GM23338 (cell line): ENCODE measurements at regions not wholly inside any gene's neighbourhood (a gene's known extent, or its start where the extent isn't known, plus 50 kb on each side); places are given as distances from the start of the nearest gene placed in this dataset.

ENCODE experiments used
- EZH2 ChIP-seq: fragments of 200-600 bp; sonication (generic); IDR thresholded peaks from one replicate; pipeline ENCODE4 v1.8.0; 2017; ENCODE audit warnings: antibody characterized with exemption, mild to moderate bottlenecking, low read depth; ENCODE audit not compliant: unreplicated experiment
- TF ChIP-seq, protein P1 (sequence below), 2 experiments: fragments of 200-600 bp in 1 of 2; sonication (generic) in 1 of 2; conservative IDR thresholded peaks; 2 replicates each; pipeline versions ENCODE4 v1.5.1 to v1.6.1; 2016 to 2017; ENCODE audit warnings: antibody characterized with exemption in 2 of 2, low read depth in 2 of 2, mild to moderate bottlenecking in 2 of 2, moderate library complexity in 1 of 2

DNA sequence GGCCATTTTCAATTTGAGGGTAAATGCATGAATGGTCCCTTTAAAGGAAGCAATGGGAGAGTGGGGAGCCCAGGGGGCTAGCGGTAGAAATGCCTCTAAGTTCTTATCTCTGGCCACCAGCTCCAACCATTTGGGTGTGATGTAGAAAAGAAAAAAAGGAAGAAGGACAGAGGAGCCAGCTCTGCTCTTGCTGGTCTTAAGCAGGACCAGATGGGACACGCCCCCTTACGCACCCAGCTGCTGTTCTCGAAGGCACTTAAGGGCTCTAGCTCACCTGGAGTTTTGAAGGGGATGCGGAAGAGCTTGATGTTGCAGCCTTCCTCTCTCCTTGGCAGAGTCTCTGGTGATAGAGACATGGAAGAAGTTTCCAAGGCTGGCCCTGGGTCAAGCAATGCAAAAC lies 59.5 kb upstream of the RNF144B start:
- TF ChIP-seq, protein P1, sequence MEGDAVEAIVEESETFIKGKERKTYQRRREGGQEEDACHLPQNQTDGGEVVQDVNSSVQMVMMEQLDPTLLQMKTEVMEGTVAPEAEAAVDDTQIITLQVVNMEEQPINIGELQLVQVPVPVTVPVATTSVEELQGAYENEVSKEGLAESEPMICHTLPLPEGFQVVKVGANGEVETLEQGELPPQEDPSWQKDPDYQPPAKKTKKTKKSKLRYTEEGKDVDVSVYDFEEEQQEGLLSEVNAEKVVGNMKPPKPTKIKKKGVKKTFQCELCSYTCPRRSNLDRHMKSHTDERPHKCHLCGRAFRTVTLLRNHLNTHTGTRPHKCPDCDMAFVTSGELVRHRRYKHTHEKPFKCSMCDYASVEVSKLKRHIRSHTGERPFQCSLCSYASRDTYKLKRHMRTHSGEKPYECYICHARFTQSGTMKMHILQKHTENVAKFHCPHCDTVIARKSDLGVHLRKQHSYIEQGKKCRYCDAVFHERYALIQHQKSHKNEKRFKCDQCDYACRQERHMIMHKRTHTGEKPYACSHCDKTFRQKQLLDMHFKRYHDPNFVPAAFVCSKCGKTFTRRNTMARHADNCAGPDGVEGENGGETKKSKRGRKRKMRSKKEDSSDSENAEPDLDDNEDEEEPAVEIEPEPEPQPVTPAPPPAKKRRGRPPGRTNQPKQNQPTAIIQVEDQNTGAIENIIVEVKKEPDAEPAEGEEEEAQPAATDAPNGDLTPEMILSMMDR (conservative IDR thresholded peaks at IDR 0.05; ENCODE audit: low read depth in 2 of 2), result no peak
- TF ChIP-seq EZH2, result no peak
